Activated B cell treated with CpG ODN at 0.5 μM for 24 hours (primary cell): ENCODE measurements at regions not wholly inside any gene's neighbourhood (a gene's known extent, or its start where the extent isn't known, plus 50 kb on each side); places are given as distances from the start of the nearest gene placed in this dataset.

Experiments used
- ATAC-seq: fragments of 200-7000 bp; cut with Tn5 transposase; one replicate; pipeline ENCODE4 v1.10.0; 2021; ENCODE audit warnings: low read depth, mild to moderate bottlenecking, moderate library complexity
- CTCF ChIA-PET: fragments of 350-600 bp; sonication (Branson Sonifier 250); formaldehyde crosslinking; loops from one replicate; lab custom pipeline; 2021; ENCODE audit warnings: antibody characterized with exemption; lab: Charles Lee
- POLR2A ChIA-PET: fragments of 350-600 bp; sonication (Branson Sonifier 250); formaldehyde crosslinking; loops from one replicate; lab custom pipeline; 2021; ENCODE audit warnings: antibody characterized with exemption; lab: Charles Lee
- DNase-seq: peaks from one replicate; pipeline ENCODE4 v3.0.0; 2022
- H3K27ac Mint-ChIP-seq: one replicate; pipeline ENCODE4 v1.8.0; 2020; ENCODE audit warnings: mixed read lengths
- H3K27me3 Mint-ChIP-seq: one replicate; pipeline ENCODE4 v1.8.0; 2021; ENCODE audit warnings: mixed read lengths
- H3K36me3 Mint-ChIP-seq: one replicate; pipeline ENCODE4 v1.8.0; 2021; ENCODE audit warnings: low read depth, mixed read lengths
- H3K4me1 Mint-ChIP-seq: one replicate; pipeline ENCODE4 v1.8.0; 2021; ENCODE audit warnings: mixed read lengths
- H3K4me3 Mint-ChIP-seq: one replicate; pipeline ENCODE4 v1.8.0; 2020; ENCODE audit warnings: mild to moderate bottlenecking, mixed read lengths
- H3K9me3 Mint-ChIP-seq: one replicate; pipeline ENCODE4 v1.8.0; 2020; ENCODE audit warnings: mixed read lengths
- intact Hi-C: fragments of 100-400 bp; cut with micrococcal nuclease; formaldehyde crosslinking; loops from one replicate; pipeline ENCODE4 v1.15.1; 2024
- TF ChIP-seq, protein P1 (sequence below): fragments of 200-600 bp; IDR thresholded peaks from one replicate; pipeline ENCODE4 v1.8.0; 2022; ENCODE audit warnings: antibody characterized with exemption, mild to moderate bottlenecking

- intact Hi-C loops, result no loop called here
- H3K4me1 Mint-ChIP-seq, result no peaks in the 10 kb centered on the region
- ATAC-seq, result no peak
- no peaks in the 10 kb centered on the region for H3K36me3 Mint-ChIP-seq
- peaks cover 8% of the 10 kb centered on the region for H3K9me3 Mint-ChIP-seq
- ChIA-PET POLR2A (no interaction called here), CTCF (no interaction called here)
- TF ChIP-seq, protein P1, sequence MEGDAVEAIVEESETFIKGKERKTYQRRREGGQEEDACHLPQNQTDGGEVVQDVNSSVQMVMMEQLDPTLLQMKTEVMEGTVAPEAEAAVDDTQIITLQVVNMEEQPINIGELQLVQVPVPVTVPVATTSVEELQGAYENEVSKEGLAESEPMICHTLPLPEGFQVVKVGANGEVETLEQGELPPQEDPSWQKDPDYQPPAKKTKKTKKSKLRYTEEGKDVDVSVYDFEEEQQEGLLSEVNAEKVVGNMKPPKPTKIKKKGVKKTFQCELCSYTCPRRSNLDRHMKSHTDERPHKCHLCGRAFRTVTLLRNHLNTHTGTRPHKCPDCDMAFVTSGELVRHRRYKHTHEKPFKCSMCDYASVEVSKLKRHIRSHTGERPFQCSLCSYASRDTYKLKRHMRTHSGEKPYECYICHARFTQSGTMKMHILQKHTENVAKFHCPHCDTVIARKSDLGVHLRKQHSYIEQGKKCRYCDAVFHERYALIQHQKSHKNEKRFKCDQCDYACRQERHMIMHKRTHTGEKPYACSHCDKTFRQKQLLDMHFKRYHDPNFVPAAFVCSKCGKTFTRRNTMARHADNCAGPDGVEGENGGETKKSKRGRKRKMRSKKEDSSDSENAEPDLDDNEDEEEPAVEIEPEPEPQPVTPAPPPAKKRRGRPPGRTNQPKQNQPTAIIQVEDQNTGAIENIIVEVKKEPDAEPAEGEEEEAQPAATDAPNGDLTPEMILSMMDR, result no peak
- no peak overlapping the region for H3K27ac Mint-ChIP-seq
- no peak overlapping the region for H3K4me3 Mint-ChIP-seq
- no peak for DNase-seq
- H3K27me3 Mint-ChIP-seq, result peaks cover 4% of the 10 kb centered on the region
Observed at GRCh38 chr7:113010377-113010776, 76.2 kb downstream of the GPR85 start.

DNA sequence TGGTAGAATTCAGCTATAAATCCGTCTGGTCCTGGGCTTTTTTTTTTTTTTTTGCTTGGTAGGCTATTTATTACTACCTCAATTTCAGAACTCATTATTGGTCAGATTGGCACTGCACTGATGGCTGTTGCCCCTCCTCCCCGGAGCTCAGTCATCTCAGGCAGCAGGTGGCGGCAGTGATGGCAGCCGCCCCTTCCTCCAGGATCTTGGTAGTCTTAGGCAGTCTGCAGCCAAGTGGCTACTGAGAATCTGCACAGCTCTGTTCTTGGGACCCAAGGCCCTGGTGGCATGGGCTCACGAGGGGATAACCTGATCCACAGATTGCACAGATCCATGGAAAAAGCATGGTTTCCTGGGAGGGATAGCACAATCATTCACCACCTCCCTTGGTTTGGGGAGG is 77.9 kb downstream of the GPR85 start:
- POLR2A ChIA-PET, result interaction anchor here (0.5 kb wide), 1 partner anchor 21 kb away, joined by 4 read pairs; no protein-coding TSS in a partner anchor
- intact Hi-C loops, result no loop called here
- no peaks in the 10 kb centered on the region for H3K4me1 Mint-ChIP-seq
- peaks cover 4% of the 10 kb centered on the region for H3K27me3 Mint-ChIP-seq
- H3K4me3 Mint-ChIP-seq, result no peak overlapping the region
- DNase-seq, result no peak
- TF ChIP-seq, protein P1, result no peak
- ATAC-seq, result no peak
- no peaks in the 10 kb centered on the region for H3K36me3 Mint-ChIP-seq
- H3K9me3 Mint-ChIP-seq, result peaks cover 8% of the 10 kb centered on the region
- no peak overlapping the region for H3K27ac Mint-ChIP-seq
- CTCF ChIA-PET, result no interaction called here

DNA sequence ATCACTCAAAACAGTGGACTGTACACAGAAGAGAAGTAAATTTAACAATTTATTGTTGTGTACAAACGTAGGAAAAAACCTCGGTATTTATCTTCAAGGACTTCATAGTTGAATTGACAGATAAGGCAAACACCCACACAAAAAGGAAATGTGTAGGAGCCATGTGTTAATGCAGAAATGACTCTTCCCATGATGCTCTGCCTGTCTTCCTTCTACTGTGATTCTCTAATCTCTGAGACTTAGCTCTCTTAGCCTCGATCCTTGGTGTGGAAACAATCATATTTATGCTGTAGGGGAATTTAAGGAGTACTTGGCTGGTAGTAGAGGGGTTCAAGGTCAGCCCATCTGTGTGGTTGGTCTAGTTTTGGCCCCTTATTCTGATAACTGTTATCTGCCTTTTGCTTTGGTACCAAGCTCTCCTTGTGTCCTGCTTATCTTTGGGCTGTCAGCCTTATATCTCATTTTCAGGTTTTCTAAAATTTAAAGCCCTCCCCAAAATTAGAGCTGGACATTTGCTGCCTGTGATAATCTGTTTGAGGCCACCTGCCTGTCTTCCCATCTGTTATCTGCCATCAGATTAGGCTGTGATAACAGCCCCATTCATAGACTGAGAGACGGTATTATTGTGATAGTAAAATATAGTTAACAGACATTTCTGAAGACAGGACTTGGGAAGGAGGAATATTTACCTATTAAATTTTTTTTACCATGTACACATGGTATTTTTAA is 81.7 kb downstream of the GPR85 start:
- POLR2A ChIA-PET, result no interaction called here
- no peaks in the 10 kb centered on the region for H3K4me1 Mint-ChIP-seq
- no peak for DNase-seq
- peaks cover 2% of the 10 kb centered on the region for H3K27me3 Mint-ChIP-seq
- TF ChIP-seq, protein P1, result no peak
- ATAC-seq, result no peak
- no peaks in the 10 kb centered on the region for H3K36me3 Mint-ChIP-seq
- H3K4me3 Mint-ChIP-seq, result no peak overlapping the region
- no peaks in the 10 kb centered on the region for H3K9me3 Mint-ChIP-seq
- no peak overlapping the region for H3K27ac Mint-ChIP-seq
- intact Hi-C loops, result no loop called here
- CTCF ChIA-PET, result no interaction called here

- Mint-ChIP-seq H3K27me3 (peaks cover 2% of the 10 kb centered on the region), H3K9me3 (no peaks in the 10 kb centered on the region), H3K4me1 (no peaks in the 10 kb centered on the region), H3K36me3 (no peaks in the 10 kb centered on the region), H3K4me3 (no peak overlapping the region), H3K27ac (no peak overlapping the region)
- DNase-seq (no peak), ATAC-seq (no peak)
- ChIA-PET CTCF (no interaction called here), POLR2A (no interaction called here)
- intact Hi-C loops, result no loop called here
- TF ChIP-seq, protein P1, result no peak
Observed at GRCh38 chr7:113000316-113001020, 86.2 kb downstream of the GPR85 start.

- ATAC-seq, result no peak
- no peaks in the 10 kb centered on the region for H3K9me3 Mint-ChIP-seq
- intact Hi-C loops, result no loop called here
- no peak overlapping the region for H3K4me3 Mint-ChIP-seq
- no peaks in the 10 kb centered on the region for H3K36me3 Mint-ChIP-seq
- DNase-seq, result no peak
- TF ChIP-seq, protein P1, result no peak
- POLR2A ChIA-PET, result no interaction called here
- no peak overlapping the region for H3K27ac Mint-ChIP-seq
- CTCF ChIA-PET, result no interaction called here
- H3K27me3 Mint-ChIP-seq, result peaks cover 5% of the 10 kb centered on the region
- H3K4me1 Mint-ChIP-seq, result no peaks in the 10 kb centered on the region
Observed at GRCh38 chr7:112997831-112998230, 88.8 kb downstream of the GPR85 start.
